ENCODE measurements at regions not wholly inside any gene's neighbourhood (a gene's known extent, or its start where the extent isn't known, plus 50 kb on each side); places are given as distances from the start of the nearest gene placed in this dataset.

- DNase-seq (ENCODE audit: low read depth, low spot score) = no peak
- H4K20me1 ChIP-seq (ENCODE audit: insufficient read depth) = no peaks in the 10 kb centered on the region
- no peak for ATAC-seq
- H3K4me3 ChIP-seq (replicated peaks in 1 of 2; ENCODE audit: low read depth in 1 of 2, low read length in 2 of 2) = no peak overlapping the region
- POLR2A ChIA-PET = no interaction called here
- TF ChIP-seq TCF7L2 (IDR thresholded peaks at IDR 0.05; ENCODE audit: borderline replicate concordance, extremely low read depth, insufficient read depth, insufficient read length) (no peak), CEBPB (IDR thresholded peaks at IDR 0.05; ENCODE audit: low read depth) (no peak), ZNF274 (IDR thresholded peaks at IDR 0.05; ENCODE audit: low read depth, low read length) (no peak), ELF1 (IDR thresholded peaks at IDR 0.05; ENCODE audit: borderline replicate concordance, low read depth) (no peak), REST (IDR thresholded peaks at IDR 0.05; ENCODE audit: low read depth) (no peak)
- no TSS peak for BruUV-seq (replicated peaks)
- RAD21 ChIA-PET (ENCODE audit: low non-redundant PET in 1 of 2, low total read pairs in 2 of 2, uncharacterized antibody in 2 of 2, unreplicated experiment in 2 of 2) = no interaction called here
- H2AFZ ChIP-seq (ENCODE audit: low read depth, low read length, poor library complexity, severe bottlenecking) = no peak overlapping the region
- no peak overlapping the region for H3K4me2 ChIP-seq (ENCODE audit: low read length)
- no peaks in the 10 kb centered on the region for H3K36me3 ChIP-seq (ENCODE audit: control insufficient read depth in 1 of 2, insufficient read depth in 2 of 2, low read length in 2 of 2)
- H3K79me2 ChIP-seq (ENCODE audit: insufficient read depth, low read length) = no peaks in the 10 kb centered on the region
- no peak overlapping the region for H3K9ac ChIP-seq (ENCODE audit: low read length)
- CTCF ChIA-PET = no interaction called here
- H3K27me3 ChIP-seq (ENCODE audit: insufficient read depth, low read length) = no peaks in the 10 kb centered on the region
- H3K27ac ChIP-seq (ENCODE audit: low read depth, low read length) = no peak overlapping the region
- H3K9me3 ChIP-seq (ENCODE audit: control insufficient read depth in 1 of 2, insufficient read depth in 1 of 2, low read depth in 1 of 2, low read length in 2 of 2) = no peaks in the 10 kb centered on the region
- no peaks in the 10 kb centered on the region; the same call in 1 of the 2 replicates for H3K9me2 ChIP-seq (ENCODE audit: insufficient read depth)
- intact Hi-C loops (cut with micrococcal nuclease) = loop anchor here (10.0 kb wide), 1 partner anchor 1973 kb away; no protein-coding TSS in a partner anchor
- H3K4me1 ChIP-seq (ENCODE audit: control insufficient read depth in 1 of 2, insufficient read depth in 2 of 2, low read length in 2 of 2) = no peaks in the 10 kb centered on the region
These were observed 256.0 kb upstream of the LYPLAL1 start for GRCh38 chr1:218917656-218918055.

DNA sequence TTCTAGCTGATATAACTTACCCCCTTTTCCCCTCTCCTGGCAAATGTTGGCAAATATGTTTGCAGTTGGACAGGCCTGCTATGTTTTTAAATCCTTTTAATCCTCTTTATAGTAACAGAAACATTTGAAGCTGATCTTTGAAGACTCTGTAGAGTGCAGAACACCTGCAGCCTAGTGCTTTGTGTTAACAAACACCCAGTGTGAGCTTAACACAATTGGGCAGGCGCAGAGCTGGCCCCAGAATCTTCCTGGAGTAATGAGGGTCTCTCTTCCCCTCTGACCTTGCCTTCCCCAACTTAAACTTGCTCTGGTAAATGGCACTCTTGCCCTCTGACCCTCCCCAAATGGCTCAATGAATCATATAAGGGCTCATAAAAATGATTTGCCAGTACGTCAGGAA, 247.9 kb upstream of the LYPLAL1 start:
- Histone ChIP-seq H4K20me1 (ENCODE audit: insufficient read depth) (no peaks in the 10 kb centered on the region), H3K9ac (ENCODE audit: low read length) (no peak overlapping the region), H2AFZ (ENCODE audit: low read depth, low read length, poor library complexity, severe bottlenecking) (no peak overlapping the region), H3K4me1 (ENCODE audit: control insufficient read depth in 1 of 2, insufficient read depth in 2 of 2, low read length in 2 of 2) (no peaks in the 10 kb centered on the region), H3K27me3 (ENCODE audit: insufficient read depth, low read length) (no peaks in the 10 kb centered on the region), H3K4me2 (ENCODE audit: low read length) (no peak overlapping the region), H3K9me3 (ENCODE audit: control insufficient read depth in 1 of 2, insufficient read depth in 1 of 2, low read depth in 1 of 2, low read length in 2 of 2) (no peaks in the 10 kb centered on the region), H3K36me3 (ENCODE audit: control insufficient read depth in 1 of 2, insufficient read depth in 2 of 2, low read length in 2 of 2) (no peaks in the 10 kb centered on the region), H3K27ac (ENCODE audit: low read depth, low read length) (no peak overlapping the region), H3K4me3 (replicated peaks in 1 of 2; ENCODE audit: low read depth in 1 of 2, low read length in 2 of 2) (no peak overlapping the region), H3K9me2 (ENCODE audit: insufficient read depth) (no peaks in the 10 kb centered on the region), H3K79me2 (ENCODE audit: insufficient read depth, low read length) (no peaks in the 10 kb centered on the region)
- ChIA-PET CTCF (no interaction called here), POLR2A (no interaction called here), RAD21 (ENCODE audit: low non-redundant PET in 1 of 2, low total read pairs in 2 of 2, uncharacterized antibody in 2 of 2, unreplicated experiment in 2 of 2) (no interaction called here)
- DNase-seq (ENCODE audit: low read depth, low spot score) (no peak), ATAC-seq (no peak)
- BruUV-seq (replicated peaks) = no TSS peak
- intact Hi-C loops (cut with micrococcal nuclease) = no loop called here
- TF ChIP-seq ZFX (IDR thresholded peaks at IDR 0.05) = no peak
- no peak for TF ChIP-seq EZH2phosphoT487 (IDR thresholded peaks at IDR 0.05; ENCODE audit: borderline replicate concordance)
- no peak for TF ChIP-seq ELF1 (IDR thresholded peaks at IDR 0.05; ENCODE audit: borderline replicate concordance, low read depth)
- no peak for TF ChIP-seq SRF (IDR thresholded peaks at IDR 0.05; ENCODE audit: low read depth)
- TF ChIP-seq CTCF (IDR thresholded peaks at IDR 0.05 in 2 of 3, conservative IDR thresholded peaks at IDR 0.05 in 1 of 3; ENCODE audit: borderline replicate concordance in 1 of 3, insufficient read depth in 1 of 3, low read depth in 2 of 3, low read length in 2 of 3) = no peak
- TF ChIP-seq EZH2 (IDR thresholded peaks at IDR 0.05) = no peak
- TF ChIP-seq YY1 (IDR thresholded peaks at IDR 0.05; ENCODE audit: extremely low read depth, insufficient replicate concordance, low read depth, low read length) = no peak
- TF ChIP-seq TCF7L2 (IDR thresholded peaks at IDR 0.05; ENCODE audit: borderline replicate concordance, extremely low read depth, insufficient read depth, insufficient read length) = no peak
